Astrocyte (in vitro differentiated cells and primary cell): ENCODE measurements at regions not wholly inside any gene's neighbourhood (a gene's known extent, or its start where the extent isn't known, plus 50 kb on each side); places are given as distances from the start of the nearest gene placed in this dataset.

ENCODE experiments used
- DNase-seq: peaks from one replicate; pipeline ENCODE4 v3.0.0-alpha.2; 2010; ENCODE audit warnings: low read depth
- FAIRE-seq: peaks from 2 replicates; lab custom pipeline; 2011; peaks lifted over from hg19 to GRCh38; lab: Jason Lieb, UNC
- H2AFZ ChIP-seq: 2 replicates; pipeline ENCODE4 v1.6.0; 2012; ENCODE audit warnings: low read depth, low read length, inconsistent platforms
- H3K27ac ChIP-seq: 2 replicates; pipeline ENCODE4 v1.5.1; 2011; ENCODE audit warnings: low read depth, low read length, inconsistent platforms
- H3K27me3 ChIP-seq: 2 replicates; pipeline ENCODE4 v1.6.0; 2011; ENCODE audit warnings: low read length, inconsistent platforms; ENCODE audit not compliant: insufficient read depth
- H3K36me3 ChIP-seq: 2 replicates; pipeline ENCODE4 v1.5.1; 2011; ENCODE audit warnings: low read length, inconsistent platforms; ENCODE audit not compliant: insufficient read depth
- H3K4me1 ChIP-seq: 2 replicates; pipeline ENCODE4 v1.5.1; 2011; ENCODE audit warnings: low read length, inconsistent platforms; ENCODE audit not compliant: insufficient read depth
- H3K4me2 ChIP-seq: 2 replicates; pipeline ENCODE4 v1.6.0; 2012; ENCODE audit warnings: low read length, inconsistent platforms
- H3K4me3 ChIP-seq: 2 replicates; pipeline ENCODE4 v1.5.1; 2011; ENCODE audit warnings: low read depth, mild to moderate bottlenecking, low read length, inconsistent platforms; ENCODE audit not compliant: insufficient read depth
- H3K79me2 ChIP-seq: 2 replicates; pipeline ENCODE4 v1.6.0; 2012; ENCODE audit warnings: mild to moderate bottlenecking, low read length, inconsistent platforms; ENCODE audit not compliant: insufficient read depth
- H3K9ac ChIP-seq: 2 replicates; pipeline ENCODE4 v1.6.0; 2012; ENCODE audit warnings: mild to moderate bottlenecking, low read length, inconsistent platforms
- H3K9me3 ChIP-seq: 2 replicates; pipeline ENCODE4 v1.5.1; 2012; ENCODE audit warnings: low read depth, mild to moderate bottlenecking, low read length, inconsistent platforms; ENCODE audit not compliant: insufficient read depth
- H4K20me1 ChIP-seq: 2 replicates; pipeline ENCODE4 v1.6.0; 2012; ENCODE audit warnings: low read length, inconsistent platforms; ENCODE audit not compliant: insufficient read depth
- H3K27ac Mint-ChIP-seq: one replicate; pipeline ENCODE4 v1.8.0; 2021; ENCODE audit warnings: mild to moderate bottlenecking, mixed read lengths; ENCODE audit not compliant: unreplicated experiment
- H3K27me3 Mint-ChIP-seq: one replicate; pipeline ENCODE4 v1.8.0; 2021; ENCODE audit warnings: low read depth, mixed read lengths; ENCODE audit not compliant: unreplicated experiment
- H3K36me3 Mint-ChIP-seq: one replicate; pipeline ENCODE4 v1.8.0; 2021; ENCODE audit warnings: low read depth, mixed read lengths; ENCODE audit not compliant: unreplicated experiment
- H3K4me1 Mint-ChIP-seq: one replicate; pipeline ENCODE4 v1.8.0; 2021; ENCODE audit warnings: low read depth, mixed read lengths; ENCODE audit not compliant: unreplicated experiment
- H3K4me3 Mint-ChIP-seq: one replicate; pipeline ENCODE4 v1.8.0; 2021; ENCODE audit warnings: mild to moderate bottlenecking, moderate library complexity, mixed read lengths; ENCODE audit not compliant: unreplicated experiment
- H3K9me3 Mint-ChIP-seq: one replicate; pipeline ENCODE4 v1.8.0; 2021; ENCODE audit warnings: mild to moderate bottlenecking, mixed read lengths; ENCODE audit not compliant: unreplicated experiment
- EZH2 ChIP-seq: IDR thresholded peaks from 2 replicates; pipeline ENCODE4 v1.6.1; 2012; ENCODE audit warnings: mild to moderate bottlenecking, low read length, inconsistent platforms; ENCODE audit not compliant: insufficient read depth
- TF ChIP-seq, protein P1 (sequence below): IDR thresholded peaks from 2 replicates; pipeline ENCODE4 v1.5.1; 2011; ENCODE audit warnings: low read depth, mild to moderate bottlenecking, inconsistent platforms, low read length, moderate library complexity; ENCODE audit not compliant: insufficient read depth

DNA sequence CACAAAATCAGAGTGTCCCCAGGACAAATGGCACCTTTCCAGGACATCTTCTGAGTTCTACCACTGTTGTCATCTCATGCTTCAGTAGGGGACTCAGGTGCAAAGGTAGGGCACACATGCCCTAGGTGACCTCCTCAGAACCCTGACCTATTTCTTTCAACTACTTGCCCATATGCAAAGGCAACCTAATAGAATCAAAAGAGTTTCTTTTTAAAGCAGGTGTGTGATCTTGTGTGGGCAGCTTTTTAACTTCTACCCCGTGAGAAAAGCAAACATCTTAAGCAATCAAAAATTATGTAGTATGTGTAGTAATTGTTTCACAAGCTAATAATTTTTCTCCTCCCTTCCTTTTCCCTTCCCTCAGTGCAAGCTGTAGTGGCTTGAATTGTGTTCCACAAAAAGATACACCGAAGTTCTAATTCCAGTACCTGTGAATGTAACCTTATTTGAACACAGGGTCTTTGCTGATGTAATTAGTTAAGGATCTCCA, 333.1 kb downstream of the RND3 start:
- Histone ChIP-seq H2AFZ (no peak overlapping the region), H3K27me3 (no peaks in the 10 kb centered on the region), H3K4me3 (no peak overlapping the region), H3K4me2 (no peak overlapping the region), H3K79me2 (no peaks in the 10 kb centered on the region), H3K9me3 (no peaks in the 10 kb centered on the region), H4K20me1 (no peaks in the 10 kb centered on the region), H3K27ac (no peak overlapping the region), H3K4me1 (no peaks in the 10 kb centered on the region), H3K9ac (no peak overlapping the region), H3K36me3 (no peaks in the 10 kb centered on the region)
- H3K4me1 Mint-ChIP-seq = peaks cover 8% of the 10 kb centered on the region
- no peak overlapping the region for H3K27ac Mint-ChIP-seq
- no peak for DNase-seq
- no peak for TF ChIP-seq EZH2
- TF ChIP-seq, protein P1, sequence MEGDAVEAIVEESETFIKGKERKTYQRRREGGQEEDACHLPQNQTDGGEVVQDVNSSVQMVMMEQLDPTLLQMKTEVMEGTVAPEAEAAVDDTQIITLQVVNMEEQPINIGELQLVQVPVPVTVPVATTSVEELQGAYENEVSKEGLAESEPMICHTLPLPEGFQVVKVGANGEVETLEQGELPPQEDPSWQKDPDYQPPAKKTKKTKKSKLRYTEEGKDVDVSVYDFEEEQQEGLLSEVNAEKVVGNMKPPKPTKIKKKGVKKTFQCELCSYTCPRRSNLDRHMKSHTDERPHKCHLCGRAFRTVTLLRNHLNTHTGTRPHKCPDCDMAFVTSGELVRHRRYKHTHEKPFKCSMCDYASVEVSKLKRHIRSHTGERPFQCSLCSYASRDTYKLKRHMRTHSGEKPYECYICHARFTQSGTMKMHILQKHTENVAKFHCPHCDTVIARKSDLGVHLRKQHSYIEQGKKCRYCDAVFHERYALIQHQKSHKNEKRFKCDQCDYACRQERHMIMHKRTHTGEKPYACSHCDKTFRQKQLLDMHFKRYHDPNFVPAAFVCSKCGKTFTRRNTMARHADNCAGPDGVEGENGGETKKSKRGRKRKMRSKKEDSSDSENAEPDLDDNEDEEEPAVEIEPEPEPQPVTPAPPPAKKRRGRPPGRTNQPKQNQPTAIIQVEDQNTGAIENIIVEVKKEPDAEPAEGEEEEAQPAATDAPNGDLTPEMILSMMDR = no peak
- H3K36me3 Mint-ChIP-seq = no peaks in the 10 kb centered on the region
- no peaks in the 10 kb centered on the region for H3K9me3 Mint-ChIP-seq
- H3K27me3 Mint-ChIP-seq = no peaks in the 10 kb centered on the region
- no peak overlapping the region for H3K4me3 Mint-ChIP-seq
- FAIRE-seq = no peak

DNA sequence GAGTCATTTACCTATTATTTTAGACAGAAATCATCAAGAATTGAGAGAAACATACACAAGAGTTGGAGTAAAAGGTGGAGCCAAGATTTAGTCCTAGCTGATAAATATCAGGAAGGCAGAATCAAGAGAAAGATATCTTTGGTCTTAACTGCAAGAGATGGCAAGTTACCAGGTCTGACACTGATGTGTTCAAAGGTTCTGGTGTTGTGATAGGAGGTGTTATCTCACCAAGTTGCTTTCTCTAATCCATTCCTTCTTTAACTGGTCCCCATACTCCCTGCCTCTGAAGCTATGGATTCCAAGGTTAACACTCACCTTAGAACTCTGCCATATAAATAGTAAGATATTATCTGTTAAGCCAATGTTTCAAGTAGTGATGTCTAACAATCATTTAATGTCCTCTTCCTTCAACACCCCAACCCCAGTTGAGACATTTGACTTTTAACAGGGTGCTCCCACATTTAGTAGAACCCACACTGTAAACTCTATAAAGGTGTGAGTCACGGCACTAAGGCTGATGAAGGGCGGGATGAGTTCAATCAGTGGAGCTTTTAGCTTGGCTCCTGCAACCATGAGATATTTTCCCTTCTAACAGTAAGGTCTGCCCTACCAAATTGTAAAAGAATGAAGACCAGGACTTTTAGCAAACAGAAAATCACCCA, 333.7 kb downstream of the RND3 start:
- DNase-seq = no peak
- no peaks in the 10 kb centered on the region for H3K27me3 Mint-ChIP-seq
- no peak overlapping the region for H3K27ac Mint-ChIP-seq
- H3K36me3 Mint-ChIP-seq = no peaks in the 10 kb centered on the region
- Histone ChIP-seq H2AFZ (no peak overlapping the region), H3K9ac (no peak overlapping the region), H3K4me3 (no peak overlapping the region), H3K79me2 (no peaks in the 10 kb centered on the region), H3K36me3 (no peaks in the 10 kb centered on the region), H3K27me3 (no peaks in the 10 kb centered on the region), H3K9me3 (no peaks in the 10 kb centered on the region), H3K4me1 (no peaks in the 10 kb centered on the region), H3K4me2 (no peak overlapping the region), H4K20me1 (no peaks in the 10 kb centered on the region), H3K27ac (no peak overlapping the region)
- TF ChIP-seq EZH2 = no peak
- TF ChIP-seq, protein P1 = no peak
- FAIRE-seq = peak; percentile 70
- no peaks in the 10 kb centered on the region for H3K9me3 Mint-ChIP-seq
- H3K4me3 Mint-ChIP-seq = no peak overlapping the region
- H3K4me1 Mint-ChIP-seq = peaks cover 10% of the 10 kb centered on the region

DNA sequence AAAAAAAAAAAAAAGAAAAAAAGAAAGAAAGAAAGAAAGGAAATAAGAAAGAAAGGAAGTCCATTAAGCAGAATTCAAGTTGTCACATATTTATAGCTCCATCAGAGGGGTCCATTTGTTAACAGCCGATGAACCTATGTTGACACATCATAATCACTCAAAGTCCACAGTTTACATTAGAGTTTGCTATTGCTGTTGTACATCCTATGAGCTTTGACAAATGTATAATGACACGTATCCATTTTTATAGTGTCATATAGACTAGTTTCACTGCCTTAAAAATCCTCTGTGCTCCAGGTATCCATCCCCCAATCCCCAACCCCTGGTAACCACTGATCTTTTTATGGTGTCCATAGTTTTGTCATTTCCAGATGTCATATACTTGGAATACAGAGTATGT, 335.2 kb downstream of the RND3 start:
- no peaks in the 10 kb centered on the region for H3K27me3 Mint-ChIP-seq
- Histone ChIP-seq H3K9me3 (no peaks in the 10 kb centered on the region), H2AFZ (no peak overlapping the region), H4K20me1 (no peaks in the 10 kb centered on the region), H3K27me3 (no peaks in the 10 kb centered on the region), H3K79me2 (no peaks in the 10 kb centered on the region), H3K4me2 (no peak overlapping the region), H3K9ac (no peak overlapping the region), H3K36me3 (no peaks in the 10 kb centered on the region), H3K27ac (no peak overlapping the region), H3K4me1 (no peaks in the 10 kb centered on the region), H3K4me3 (no peak overlapping the region)
- DNase-seq (no peak), FAIRE-seq (no peak)
- no peak for TF ChIP-seq EZH2
- TF ChIP-seq, protein P1 = no peak
- no peak overlapping the region for H3K27ac Mint-ChIP-seq
- H3K36me3 Mint-ChIP-seq = no peaks in the 10 kb centered on the region
- peaks cover 20% of the 10 kb centered on the region for H3K4me1 Mint-ChIP-seq
- no peak overlapping the region for H3K4me3 Mint-ChIP-seq
- peaks cover 4% of the 10 kb centered on the region for H3K9me3 Mint-ChIP-seq
